ENCODE measurements at regions not wholly inside any gene's neighbourhood (a gene's known extent, or its start where the extent isn't known, plus 50 kb on each side); places are given as distances from the start of the nearest gene placed in this dataset.

GRCh38 chr2:19753314-19753713 lies 148.5 kb downstream of the TTC32 start:
- intact Hi-C loops (cut with DNase I) = loop anchor here in 1 of 10 donors (10.0 kb wide), 1 partner anchor 101 kb away; no protein-coding TSS in a partner anchor
- Histone ChIP-seq H3K36me3 (no peaks in the 10 kb centered on the region), H3K27me3 (no peaks in the 10 kb centered on the region), H3K27ac (no peak overlapping the region), H3K9me3 (no peaks in the 10 kb centered on the region), H3K4me3 (no peak overlapping the region), H3K4me1 (peaks cover 0 to 17% (median 5%) of the 10 kb centered on the region in 9 donors)
- 83 to 84% methylated on average over 1 of the region's 1 CpG for WGBS, 2 donors
- TF ChIP-seq, protein P1, sequence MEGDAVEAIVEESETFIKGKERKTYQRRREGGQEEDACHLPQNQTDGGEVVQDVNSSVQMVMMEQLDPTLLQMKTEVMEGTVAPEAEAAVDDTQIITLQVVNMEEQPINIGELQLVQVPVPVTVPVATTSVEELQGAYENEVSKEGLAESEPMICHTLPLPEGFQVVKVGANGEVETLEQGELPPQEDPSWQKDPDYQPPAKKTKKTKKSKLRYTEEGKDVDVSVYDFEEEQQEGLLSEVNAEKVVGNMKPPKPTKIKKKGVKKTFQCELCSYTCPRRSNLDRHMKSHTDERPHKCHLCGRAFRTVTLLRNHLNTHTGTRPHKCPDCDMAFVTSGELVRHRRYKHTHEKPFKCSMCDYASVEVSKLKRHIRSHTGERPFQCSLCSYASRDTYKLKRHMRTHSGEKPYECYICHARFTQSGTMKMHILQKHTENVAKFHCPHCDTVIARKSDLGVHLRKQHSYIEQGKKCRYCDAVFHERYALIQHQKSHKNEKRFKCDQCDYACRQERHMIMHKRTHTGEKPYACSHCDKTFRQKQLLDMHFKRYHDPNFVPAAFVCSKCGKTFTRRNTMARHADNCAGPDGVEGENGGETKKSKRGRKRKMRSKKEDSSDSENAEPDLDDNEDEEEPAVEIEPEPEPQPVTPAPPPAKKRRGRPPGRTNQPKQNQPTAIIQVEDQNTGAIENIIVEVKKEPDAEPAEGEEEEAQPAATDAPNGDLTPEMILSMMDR (IDR thresholded peaks at IDR 0.05) = no peak
- DNase-seq (no peak), ATAC-seq (no peak)

- no peak overlapping the region for H3K4me3 ChIP-seq
- intact Hi-C loops (cut with DNase I) = loop anchor here in 1 of 10 donors (10.0 kb wide), 1 partner anchor 102 kb away; no protein-coding TSS in a partner anchor
- ATAC-seq = peak in 2 of 8 donors; percentile 36 to 54
Measured at GRCh38 chr2:19752500-19752899, 149.3 kb downstream of the TTC32 start.

GRCh38 chr2:19751631-19752030 lies 150.2 kb downstream of the TTC32 start:
- H3K4me3 ChIP-seq = no peak overlapping the region
- TF ChIP-seq, protein P1 (IDR thresholded peaks at IDR 0.05) = no peak
- H3K9me3 ChIP-seq = no peaks in the 10 kb centered on the region
- 64 to 84% methylated on average over 3 of the region's 3 CpGs for WGBS, 2 donors
- H3K27ac ChIP-seq = no peak overlapping the region
- no peaks in the 10 kb centered on the region for H3K36me3 ChIP-seq
- no peaks in the 10 kb centered on the region for H3K27me3 ChIP-seq
- no peak for ATAC-seq
- intact Hi-C loops (cut with DNase I) = loop anchor here in 1 of 10 donors (10.0 kb wide), 1 partner anchor 103 kb away; no protein-coding TSS in a partner anchor
- DNase-seq = no peak
- peaks cover 0 to 24% (median 6%) of the 10 kb centered on the region in 9 donors for H3K4me1 ChIP-seq

More at GRCh38 chr2:19752500-19752899, 149.3 kb downstream of the TTC32 start:
- Histone ChIP-seq H3K4me1 (peaks cover 0 to 18% (median 5%) of the 10 kb centered on the region in 9 donors), H3K36me3 (no peaks in the 10 kb centered on the region), H3K9me3 (no peaks in the 10 kb centered on the region), H3K27ac (no peak overlapping the region), H3K27me3 (no peaks in the 10 kb centered on the region)
- TF ChIP-seq, protein P1 (IDR thresholded peaks at IDR 0.05) = no peak
- 34 to 46% methylated on average over 3 of the region's 3 CpGs for WGBS, 2 donors
- DNase-seq = no peak

- 89 to 95% methylated on average over 4 of the region's 4 CpGs for WGBS, 2 donors
- no peak for ATAC-seq
- intact Hi-C loops (cut with DNase I) = loop anchor here in 1 of 10 donors (10.0 kb wide), 1 partner anchor 105 kb away; no protein-coding TSS in a partner anchor
Measured at GRCh38 chr2:19750136-19750535, 151.6 kb downstream of the TTC32 start.

More at GRCh38 chr2:19750136-19750535, 151.6 kb downstream of the TTC32 start:
- Histone ChIP-seq H3K4me3 (no peak overlapping the region), H3K9me3 (no peaks in the 10 kb centered on the region), H3K27ac (no peak overlapping the region), H3K4me1 (peaks cover 0 to 24% (median 6%) of the 10 kb centered on the region in 9 donors), H3K36me3 (no peaks in the 10 kb centered on the region), H3K27me3 (no peaks in the 10 kb centered on the region)
- TF ChIP-seq, protein P1 (IDR thresholded peaks at IDR 0.05) = no peak
- no peak for DNase-seq
